NCI-H1694 (cell line): ENCODE measurements at regions not wholly inside any gene's neighbourhood (a gene's known extent, or its start where the extent isn't known, plus 50 kb on each side); places are given as distances from the start of the nearest gene placed in this dataset.
"Not testable (repeated sequence)": the region's sequence is repeated elsewhere in the genome, so short reads cannot be mapped to it uniquely, and the experiment has no call there.

Experiments
- DNase-seq: peaks from one replicate; lab custom pipeline; 2025; lab: John Stamatoyannopoulos, UW

DNA sequence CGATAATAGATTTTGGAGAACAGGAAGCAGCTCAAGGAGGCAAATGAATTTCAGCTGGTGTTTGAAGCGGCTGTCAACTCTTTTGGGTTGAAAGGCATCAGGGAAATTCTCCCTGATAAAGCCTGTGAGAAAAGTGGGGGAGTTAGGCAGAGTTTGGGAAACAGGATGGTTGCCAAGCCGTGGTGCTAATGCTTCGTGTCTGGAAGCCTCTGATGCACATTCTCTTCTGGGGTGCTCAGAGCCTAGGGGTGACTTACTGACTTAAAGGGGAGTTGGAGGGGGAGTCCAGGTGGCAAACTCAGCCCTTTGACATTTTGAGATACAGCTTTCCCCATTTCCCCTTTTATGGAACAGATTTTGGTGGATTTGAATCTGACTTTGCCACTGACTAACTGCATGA, 202.5 kb upstream of the CLINT1 start:
- DNase-seq: no peak

DNA sequence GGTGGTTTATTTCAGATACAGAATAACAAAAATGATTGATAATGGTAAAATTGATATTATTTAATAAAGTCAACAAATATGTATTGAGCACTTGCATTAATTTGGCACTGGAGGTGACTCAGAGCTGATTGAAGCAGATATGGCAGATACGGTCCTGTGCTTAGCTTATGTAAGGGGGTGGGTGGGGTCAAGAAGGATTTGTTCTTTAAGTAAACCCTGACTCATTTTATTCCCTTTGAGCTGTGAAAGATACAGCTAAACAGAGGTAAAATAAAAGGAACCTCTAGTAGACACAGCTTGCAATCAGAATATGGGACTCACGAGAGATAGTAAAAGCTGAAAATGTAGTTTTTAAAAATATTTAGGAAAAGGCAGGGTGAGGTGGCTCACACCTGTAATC, 201.3 kb upstream of the CLINT1 start:
- no peak for DNase-seq

DNA sequence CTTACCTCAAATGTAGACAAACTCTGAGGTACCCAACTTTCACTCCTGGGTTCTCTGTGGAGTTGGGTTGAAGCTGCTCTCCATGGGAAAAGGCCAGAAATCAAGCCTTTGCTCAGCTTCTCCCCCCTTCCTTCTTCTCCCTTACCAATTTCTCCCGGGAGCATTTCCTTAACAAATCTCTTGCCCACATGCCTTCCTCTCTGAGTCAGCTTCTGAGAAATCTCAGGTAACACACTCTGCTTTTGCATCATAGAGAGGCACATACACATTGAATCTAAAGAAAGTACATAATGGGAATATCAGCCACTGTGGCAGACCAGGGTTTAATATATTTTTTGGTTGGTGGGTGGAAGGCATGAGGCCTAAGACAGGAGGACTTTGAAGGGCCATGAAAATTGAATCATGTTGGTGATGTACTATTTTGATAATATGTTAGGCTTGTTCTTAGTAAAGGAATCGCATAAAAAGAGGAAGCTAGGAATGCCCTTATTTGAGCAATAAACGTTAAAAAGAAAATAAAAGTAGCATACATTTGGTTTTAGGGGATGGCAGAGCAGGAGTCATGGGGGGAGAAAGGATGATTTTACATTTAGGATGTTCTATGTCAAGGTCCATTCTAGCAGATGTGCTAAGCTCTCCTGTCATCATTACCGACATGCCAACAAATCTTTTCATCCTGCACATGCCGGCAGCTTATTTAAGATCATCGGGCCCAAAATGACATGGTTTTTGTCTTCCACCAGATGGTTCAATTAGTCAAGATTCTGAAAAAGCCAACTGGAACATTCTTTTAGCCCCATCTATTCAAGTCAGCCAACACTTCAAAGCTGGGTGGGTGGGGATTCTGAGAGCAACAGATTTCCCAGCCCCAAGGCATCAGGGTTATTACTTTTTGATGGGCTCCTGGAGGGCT, 199.5 kb upstream of the CLINT1 start:
- no peak for DNase-seq

DNA sequence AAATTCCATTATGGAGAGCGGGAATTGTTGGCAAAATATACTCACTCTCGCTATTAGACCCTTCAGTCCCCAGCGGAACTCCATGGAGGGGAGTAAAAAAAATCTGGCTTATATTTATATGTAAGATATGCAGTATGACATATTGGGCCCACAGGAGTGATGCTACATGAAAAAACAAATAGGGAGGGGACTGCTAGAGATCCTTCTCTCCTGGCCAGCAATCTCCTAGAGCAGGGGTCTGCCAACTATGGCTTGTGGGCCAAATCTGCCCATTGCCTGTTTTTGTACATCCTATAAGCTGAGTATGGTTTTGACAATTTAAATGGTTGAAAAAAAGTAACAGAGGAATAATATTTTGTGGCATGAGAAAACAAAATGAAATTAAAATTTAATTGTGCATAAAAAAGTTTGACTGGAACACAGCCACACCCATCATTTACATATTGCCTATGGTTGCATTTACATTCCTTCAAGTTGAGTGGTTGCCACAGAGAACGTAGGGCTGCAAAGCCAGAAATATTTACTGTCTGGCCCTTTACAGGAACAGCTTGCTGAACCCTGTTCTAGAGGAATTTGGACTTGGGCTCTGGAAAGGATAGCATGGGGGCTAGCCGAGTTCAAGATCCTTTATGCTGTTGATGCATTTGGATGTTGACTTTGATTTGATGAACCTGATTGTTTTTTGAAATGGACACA, 197.3 kb upstream of the CLINT1 start:
- no peak for DNase-seq

DNA sequence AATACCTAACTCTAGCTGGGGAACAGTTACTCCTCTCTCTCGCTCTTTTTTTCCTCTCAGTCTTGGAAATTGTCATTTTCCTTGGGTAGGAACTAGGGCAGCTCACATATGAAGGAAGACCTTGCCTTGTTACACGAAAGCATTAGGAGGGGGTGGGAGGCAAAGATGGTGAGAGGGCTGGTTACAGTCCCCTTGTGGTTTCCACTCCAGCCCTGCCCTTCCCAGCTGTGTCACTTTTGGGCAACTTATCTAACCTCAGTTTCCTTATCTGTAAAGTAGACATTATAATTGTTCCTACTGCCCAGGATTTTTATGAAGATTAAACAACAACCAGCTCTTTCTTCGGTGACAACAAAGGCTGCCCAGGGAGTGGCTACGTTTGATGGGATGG, 196.2 kb upstream of the CLINT1 start:
- DNase-seq: no peak

DNA sequence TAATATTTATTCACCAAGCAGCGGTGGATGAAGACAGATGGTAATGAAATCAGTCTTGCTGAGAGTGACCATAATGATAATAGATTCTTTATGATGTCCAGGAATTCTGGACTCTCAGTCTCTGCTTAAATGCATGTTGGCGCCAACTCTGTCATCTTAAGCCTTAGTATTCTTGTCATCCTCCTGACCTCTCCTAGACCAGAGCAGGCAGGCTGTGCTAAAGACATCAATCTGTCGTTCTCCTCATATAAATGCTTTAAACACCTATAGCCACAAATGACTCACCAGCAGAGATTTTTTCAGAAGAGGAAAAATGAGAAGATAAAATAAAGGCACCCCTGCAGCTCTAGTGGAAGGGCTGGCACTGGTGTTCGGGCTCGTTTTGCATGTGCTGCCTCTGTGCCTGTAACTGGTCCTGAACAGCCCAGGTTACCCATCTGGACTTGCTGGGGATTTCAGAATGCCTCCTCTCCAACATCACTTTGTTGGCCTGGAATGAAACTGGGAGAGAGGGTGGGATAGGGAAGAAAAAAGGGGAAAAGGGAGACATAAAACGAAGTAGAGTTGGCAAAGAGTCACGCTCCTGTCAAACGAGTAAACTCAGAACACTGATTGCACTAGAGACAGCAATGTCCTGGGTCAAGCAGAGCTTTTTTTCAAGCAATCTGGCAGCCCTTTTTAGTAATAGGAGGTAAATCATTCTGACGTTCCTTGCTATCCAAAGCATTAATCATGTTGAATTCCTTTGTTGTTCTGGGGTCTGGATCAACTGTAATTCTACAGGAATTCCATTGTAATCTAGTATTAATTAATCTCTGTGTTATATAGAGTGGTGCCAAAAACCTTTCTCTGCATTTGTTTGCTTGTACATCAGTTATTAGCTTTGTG, 195.5 kb upstream of the CLINT1 start:
- DNase-seq: no peak

DNA sequence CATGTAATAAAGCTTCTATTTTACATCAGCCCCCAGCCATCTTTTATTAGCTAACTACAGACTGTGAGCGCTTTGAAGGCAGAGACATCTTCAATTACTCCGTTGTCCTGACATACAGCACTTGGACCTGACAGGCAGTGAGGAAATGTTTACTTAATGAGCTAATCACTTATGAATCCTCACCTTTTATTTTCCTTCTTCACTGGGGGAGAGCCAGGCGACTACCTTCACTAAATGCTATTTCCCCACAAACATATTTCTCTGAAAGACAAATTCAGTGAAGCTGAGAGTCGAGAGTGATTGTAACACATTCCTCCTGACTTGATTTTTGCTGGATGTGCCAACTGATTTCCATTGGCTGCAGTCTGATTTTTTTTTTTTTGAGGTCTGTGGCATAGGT, 192.1 kb upstream of the CLINT1 start:
- no peak for DNase-seq

DNA sequence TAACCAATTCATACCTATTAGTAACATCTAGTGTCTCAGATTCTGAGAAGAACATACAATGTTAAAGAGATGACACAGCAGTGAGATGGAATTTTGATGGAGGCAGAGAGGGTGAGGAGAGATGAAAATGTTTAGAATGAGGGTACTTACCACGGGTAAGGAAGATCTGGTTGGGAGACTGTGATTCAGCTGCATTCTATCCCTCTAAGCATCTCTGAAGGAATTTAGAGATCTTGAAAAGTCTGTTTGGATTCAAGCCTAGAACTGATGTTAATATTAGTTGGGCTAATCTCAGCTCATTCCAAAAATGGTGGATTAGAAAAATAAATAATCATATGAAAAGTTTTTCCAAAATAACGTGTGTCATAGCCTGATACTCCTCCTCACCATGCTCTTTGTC, 191.5 kb upstream of the CLINT1 start:
- DNase-seq: no peak

DNA sequence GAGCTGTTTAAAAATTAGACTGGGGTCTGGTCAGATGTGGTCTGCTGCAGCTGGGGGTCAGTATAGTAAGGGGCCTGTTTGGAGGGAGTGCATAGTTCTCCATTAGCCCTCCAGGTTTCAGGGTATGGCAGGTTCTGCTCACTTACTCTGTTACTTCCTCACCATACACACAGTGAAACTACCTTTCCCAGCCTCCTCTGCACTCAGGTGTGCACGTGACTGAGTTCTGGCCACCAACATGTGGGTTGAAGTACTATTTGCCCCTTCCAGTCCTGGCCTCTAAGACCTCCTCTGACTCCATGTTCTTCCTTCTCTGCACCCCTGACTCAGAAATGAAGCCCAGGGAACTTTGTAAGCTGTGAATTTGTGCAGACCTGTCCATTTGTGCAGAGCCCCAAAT, 190.5 kb upstream of the CLINT1 start:
- no peak for DNase-seq

DNA sequence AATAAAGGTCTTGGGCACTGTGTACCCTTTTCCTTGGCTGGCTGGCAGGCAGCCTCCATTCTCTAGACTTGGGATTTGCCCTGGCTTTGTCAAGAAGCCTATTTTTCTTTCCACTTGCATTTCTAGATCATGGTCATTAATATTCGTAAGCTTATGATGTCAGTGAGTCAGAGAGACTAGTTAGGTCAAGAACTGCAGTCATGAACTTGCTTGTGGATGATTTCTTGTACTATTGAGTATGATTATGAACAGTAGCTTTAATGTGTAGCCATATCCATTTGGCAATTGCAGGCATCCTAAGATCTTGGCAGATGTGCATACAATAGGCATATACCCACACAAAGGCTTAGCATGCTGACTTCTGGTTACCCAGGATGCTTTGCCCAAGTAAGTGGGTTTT, 186.8 kb upstream of the CLINT1 start:
- no peak for DNase-seq

DNA sequence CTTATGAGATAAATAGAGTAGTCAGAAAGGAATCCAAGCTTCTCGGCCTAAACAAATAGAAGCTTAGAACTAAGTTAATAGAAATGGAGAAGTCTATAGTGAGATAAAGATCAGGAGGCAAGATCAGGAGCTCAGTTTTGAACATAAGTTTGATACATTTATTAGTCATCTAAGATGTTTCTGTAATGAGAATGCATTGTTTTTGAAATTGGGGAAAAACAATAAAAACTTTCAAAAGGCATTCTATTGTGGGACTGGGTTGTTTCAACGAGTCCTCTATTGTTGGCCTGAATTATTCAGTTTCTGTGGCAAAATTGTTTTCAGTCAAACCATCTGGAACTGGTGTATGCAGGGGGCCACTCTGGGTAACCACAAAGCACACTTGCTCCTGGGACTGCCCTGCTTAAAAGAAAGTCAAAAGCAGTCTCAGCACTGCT, 181.0 kb upstream of the CLINT1 start:
- DNase-seq: no peak

DNA sequence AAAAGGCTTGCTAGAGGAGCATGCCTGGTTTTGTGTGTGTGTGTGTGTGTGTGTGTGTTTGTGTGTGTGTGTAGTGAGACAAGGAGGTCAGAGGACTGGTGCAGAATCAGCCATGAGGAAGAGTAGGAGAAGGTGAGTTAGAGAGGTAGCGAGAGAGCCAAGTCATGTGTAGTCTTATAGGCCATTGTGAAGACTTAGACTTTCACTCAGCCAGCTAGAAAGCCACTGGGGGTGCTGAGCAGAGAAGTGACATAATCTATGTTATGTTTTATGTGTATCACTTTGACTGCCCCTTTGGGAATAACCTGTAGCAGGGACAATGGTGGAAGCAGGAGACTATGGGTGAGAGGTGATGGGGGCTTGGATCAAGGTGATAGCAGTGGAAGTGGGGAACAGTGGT, 180.5 kb upstream of the CLINT1 start:
- DNase-seq: no peak

DNA sequence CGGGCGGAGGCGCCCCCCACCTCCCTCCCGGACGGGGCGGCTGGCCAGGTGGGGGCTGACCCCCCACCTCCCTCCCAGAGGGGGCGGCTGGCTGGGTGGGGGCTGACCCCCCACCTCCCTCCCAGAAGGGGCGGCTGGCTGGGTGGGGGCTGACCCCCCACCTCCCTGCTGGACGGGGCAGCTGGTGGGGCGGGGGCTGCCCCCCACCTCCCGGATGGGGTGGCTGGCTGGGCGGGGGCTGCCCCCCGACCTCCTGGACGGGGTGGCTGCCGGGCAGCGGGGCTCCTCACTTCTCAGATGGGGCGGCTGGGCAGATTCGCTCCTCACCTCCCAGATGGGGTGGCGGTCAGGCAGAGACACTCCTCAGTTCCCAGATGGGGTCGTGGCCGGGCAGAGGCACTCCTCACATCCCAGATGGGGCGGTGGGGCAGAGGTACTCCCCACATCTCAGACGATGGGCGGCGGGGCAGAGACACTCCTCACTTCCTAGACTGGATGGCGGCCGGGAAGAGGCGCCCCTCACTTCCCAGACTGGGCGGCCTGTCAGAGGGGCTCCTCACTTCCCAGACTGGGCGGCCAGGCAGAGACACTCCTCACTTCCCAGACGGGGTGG, 178.1 kb upstream of the CLINT1 start:
- not testable (repeated sequence) for DNase-seq

DNA sequence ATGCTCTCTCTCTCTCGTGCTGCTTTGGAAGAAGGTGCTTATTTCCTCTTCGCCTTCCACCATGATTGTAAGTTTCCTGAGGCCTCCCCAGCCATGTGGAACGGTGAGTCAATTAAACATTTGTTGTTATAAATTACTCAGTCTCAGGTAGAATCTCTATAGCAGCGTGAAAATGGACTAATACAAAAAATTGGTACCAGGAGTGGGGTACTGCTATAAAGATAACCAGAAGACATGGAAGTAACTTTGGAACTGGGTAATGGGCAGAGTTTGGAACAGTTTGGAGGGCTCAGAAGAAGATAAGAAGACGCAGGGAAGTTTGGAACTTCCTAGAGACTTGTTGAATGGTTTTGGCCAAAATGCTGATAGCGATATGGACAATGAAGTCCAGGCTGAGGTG, 175.6 kb upstream of the CLINT1 start:
- DNase-seq: not testable (repeated sequence)

DNA sequence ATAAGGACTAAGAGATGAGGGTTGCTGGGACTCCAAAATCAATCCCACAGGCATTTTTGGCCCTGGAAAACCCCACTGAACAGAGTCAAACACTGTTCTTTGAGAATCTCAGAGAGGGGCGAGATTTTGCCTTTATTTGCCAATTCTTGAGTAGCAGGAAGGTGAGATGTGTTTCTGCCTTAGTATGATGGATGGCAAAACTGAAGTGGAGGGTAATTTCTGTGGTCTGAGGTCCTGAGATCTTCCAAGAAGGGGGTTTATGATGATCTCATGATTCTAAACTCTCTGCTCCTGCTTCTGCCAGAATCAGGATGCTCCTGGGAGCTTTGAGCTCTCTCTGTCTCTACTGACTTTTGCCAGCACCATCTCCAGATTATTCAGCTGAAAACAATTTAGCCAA, 174.8 kb upstream of the CLINT1 start:
- DNase-seq: no peak

DNA sequence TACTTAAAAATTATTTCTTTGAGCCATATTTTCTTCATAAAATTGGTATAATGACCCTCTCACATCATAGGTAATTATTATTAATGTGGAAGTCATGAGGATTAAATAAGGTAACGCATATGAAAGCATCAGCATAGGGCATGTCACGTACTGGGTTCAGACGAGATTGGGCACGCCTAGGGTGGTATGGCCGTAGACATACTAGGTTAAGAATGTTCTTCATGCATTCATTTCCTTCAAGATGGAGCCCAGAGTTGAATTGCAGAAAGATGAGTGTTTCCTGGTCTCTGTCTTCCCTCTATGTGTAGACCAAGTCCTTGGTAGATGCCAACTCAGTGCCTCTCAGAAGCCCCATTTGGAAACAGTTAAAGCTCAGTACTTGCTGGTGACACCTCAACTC, 174.1 kb upstream of the CLINT1 start:
- DNase-seq: no peak

DNA sequence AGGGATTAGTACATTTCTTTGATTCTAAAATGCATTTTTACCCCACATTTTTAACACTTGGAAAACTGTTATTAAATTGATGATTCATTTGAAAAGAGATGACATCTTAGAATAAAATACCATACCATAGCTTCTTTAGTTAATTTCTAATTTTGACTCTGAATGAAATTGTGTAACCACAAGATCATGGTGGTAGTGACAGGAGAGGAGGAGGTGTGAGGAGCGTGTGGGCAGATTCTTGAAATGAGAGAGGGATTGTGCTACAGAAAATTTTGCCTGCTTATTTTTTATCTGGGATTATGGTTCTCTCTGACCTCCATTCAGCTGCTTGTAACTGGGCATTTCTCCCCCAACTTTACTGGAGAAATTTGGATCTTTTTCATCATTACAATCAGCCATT, 173.3 kb upstream of the CLINT1 start:
- DNase-seq: no peak

DNA sequence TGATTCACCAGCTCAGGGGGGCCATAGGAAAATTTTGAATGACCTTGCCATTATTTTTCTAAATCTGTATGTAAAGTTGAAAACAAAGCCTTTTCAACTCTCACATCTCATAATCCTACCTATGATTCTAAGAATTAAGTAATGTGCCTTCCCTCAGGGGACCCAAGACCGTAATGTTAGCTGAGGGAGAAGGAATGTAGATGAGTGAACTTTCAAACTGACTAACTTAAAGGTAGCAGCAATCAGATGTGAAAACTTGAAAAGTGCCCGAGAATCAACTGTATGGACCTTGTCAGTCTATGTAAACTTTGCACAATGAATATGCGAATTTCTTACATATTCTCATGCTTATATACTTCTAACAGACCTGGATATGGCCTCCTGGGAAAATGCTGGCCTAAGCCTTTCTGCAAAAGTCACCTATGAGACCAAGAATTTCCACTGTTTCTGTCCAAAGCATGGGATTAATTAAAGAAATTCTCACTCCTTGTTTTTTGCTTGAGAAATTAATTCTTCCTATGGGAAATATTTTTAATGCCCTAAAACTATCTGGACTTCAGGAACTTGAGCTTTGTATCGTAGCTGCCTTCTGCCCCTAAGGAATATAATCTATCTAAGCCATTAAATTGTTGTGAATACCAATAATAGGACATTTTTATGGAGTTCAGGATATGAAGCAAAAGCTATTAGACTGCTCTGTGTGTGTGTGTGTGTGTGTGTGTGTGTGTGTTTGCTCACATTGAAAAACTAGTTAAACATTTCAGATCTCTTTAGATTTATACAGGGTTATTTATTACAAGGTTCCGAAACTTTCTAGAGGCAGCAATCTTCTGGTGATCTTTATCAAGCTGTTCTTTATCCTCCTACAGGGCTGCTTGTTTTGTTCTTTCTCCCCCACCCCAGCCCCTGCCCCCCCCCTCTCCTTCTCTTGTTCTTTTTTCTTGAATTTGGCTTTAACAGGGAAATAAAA, 169.1 kb upstream of the CLINT1 start:
- no peak for DNase-seq

DNA sequence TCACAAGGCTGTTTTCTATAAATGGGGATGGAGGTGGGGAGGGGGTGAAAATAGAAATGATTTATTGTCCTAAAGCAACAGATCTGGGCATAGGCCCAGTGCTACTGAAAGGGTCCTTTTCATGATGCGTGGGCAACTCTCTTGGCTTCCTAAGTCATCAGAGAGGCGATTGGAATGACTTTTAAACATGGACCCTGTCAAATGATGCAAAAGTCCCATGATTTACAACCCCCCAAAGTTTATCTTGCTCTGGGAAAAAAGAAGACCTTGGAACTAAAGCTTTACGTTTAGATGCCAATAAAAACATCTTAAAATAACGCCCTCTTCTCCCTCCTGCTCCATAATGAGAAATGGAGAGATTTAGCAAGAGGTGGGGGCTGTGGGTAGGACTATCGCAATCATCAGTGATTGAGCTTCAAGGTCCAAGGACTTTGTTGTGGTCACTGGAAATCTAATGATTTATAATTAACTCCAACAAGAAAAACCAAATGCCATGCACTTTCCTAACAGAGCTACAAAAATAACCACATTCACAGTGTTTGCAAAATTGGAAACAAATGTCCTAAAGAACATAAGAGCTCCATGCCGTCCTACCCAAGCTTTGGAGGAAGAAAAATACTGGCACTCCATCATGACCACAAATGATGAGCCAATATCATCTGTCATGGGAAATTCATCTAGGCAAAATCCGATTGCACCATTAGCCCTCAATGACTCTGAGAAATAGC, 167.5 kb upstream of the CLINT1 start:
- no peak for DNase-seq

DNA sequence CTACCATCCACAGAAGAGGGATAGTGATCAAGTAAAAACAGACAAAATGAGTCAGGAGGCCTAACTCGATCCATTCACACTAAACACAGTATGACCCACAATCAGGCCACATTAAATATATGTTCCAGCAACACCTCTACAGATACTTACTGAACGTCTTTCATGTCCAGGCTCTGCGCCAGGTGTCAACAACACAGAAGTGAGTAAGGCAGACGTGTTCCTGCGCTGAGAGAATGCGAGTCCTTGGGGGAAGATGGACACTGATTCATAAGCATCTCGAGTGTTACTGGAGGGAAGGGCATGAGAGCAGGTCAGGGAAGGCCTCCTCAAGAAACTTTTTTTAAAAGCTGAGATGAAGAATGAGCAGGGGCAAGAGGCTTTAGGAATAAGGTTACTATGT, 164.3 kb upstream of the CLINT1 start:
- DNase-seq: no peak
